Prostate gland (tissue), 2 donors: ENCODE measurements at regions not wholly inside any gene's neighbourhood (a gene's known extent, or its start where the extent isn't known, plus 50 kb on each side); places are given as distances from the start of the nearest gene placed in this dataset.
"Not testable (repeated sequence)": the region's sequence is repeated elsewhere in the genome, so short reads cannot be mapped to it uniquely, and the experiment has no call there.

Source experiments
- DNase-seq: peaks from one replicate; pipeline ENCODE4 v3.0.0-alpha.2; 2019; ENCODE audit warnings: low spot score
- H3K27ac ChIP-seq, 2 donors: fragments of 200-600 bp; sonication (generic); 2 replicates each; pipeline ENCODE4 v1.5.1; 2017 to 2019
- H3K27me3 ChIP-seq: fragments of 200-600 bp; sonication (generic); replicated peaks from 2 replicates; pipeline ENCODE4 v1.5.1; 2019; ENCODE audit not compliant: insufficient read depth
- H3K36me3 ChIP-seq, 2 donors: fragments of 200-600 bp; sonication (generic); 1 replicate in 1 of 2; 2 replicates in 1 of 2; pipeline versions ENCODE4 v1.5.1 to v1.8.1; 2017 to 2019
- H3K4me1 ChIP-seq: fragments of 200-600 bp; sonication (generic); replicated peaks from 2 replicates; pipeline ENCODE4 v1.5.1; 2019
- H3K4me3 ChIP-seq, 2 donors: fragments of 200-600 bp; sonication (generic); 2 replicates each; pipeline ENCODE4 v1.5.1; 2017 to 2019
- H3K9me3 ChIP-seq: fragments of 200-600 bp; sonication (generic); 2 replicates; pipeline ENCODE4 v1.5.1; 2017
- CTCF ChIP-seq, 4 experiments: fragments of 200-600 bp in 2 of 4; fragments of 450-650 bp in 2 of 4; sonication (generic) in 2 of 4; IDR thresholded peaks; 1 replicate in 3 of 4; 2 replicates in 1 of 4; pipeline ENCODE4 v1.5.1; 2016 to 2019; ENCODE audit warnings: antibody characterized with exemption in 4 of 4, mild to moderate bottlenecking in 2 of 4, moderate library complexity in 2 of 4
- POLR2A ChIP-seq: fragments of 450-650 bp; IDR thresholded peaks from one replicate; pipeline ENCODE4 v1.6.1; 2016; ENCODE audit warnings: antibody characterized with exemption, mild to moderate bottlenecking
- POLR2AphosphoS5 ChIP-seq: sonication (generic); formaldehyde crosslinking; IDR thresholded peaks from one replicate; pipeline ENCODE4 v1.6.1; 2017; ENCODE audit warnings: antibody characterized with exemption
- WGBS: methylation state at CpG from one replicate; pipeline ENCODE4 v1.1.5; 2018; 5-methylcytosine and 5-hydroxymethylcytosine counted together
- intact Hi-C: fragments of 100-400 bp; cut with DNase I; formaldehyde crosslinking; loops from one replicate; pipeline ENCODE4 v1.14.2; 2022

- intact Hi-C loops: no loop called here
- Histone ChIP-seq H3K27ac (no peak overlapping the region), H3K4me3 (no peak overlapping the region), H3K36me3 (no peaks in the 10 kb centered on the region), H3K9me3 (no peaks in the 10 kb centered on the region), H3K4me1 (no peaks in the 10 kb centered on the region), H3K27me3 (peaks cover 28% of the 10 kb centered on the region)
- no peak for DNase-seq
- WGBS: 8% methylated on average over 20 of the region's 20 CpGs
- TF ChIP-seq POLR2A (no peak), POLR2AphosphoS5 (no peak), CTCF (IDR thresholded peaks at IDR 0.05) (no peak)
These were observed 71.8 kb upstream of the ZNF184 start for GRCh38 chr6:27544612-27545260.

DNA sequence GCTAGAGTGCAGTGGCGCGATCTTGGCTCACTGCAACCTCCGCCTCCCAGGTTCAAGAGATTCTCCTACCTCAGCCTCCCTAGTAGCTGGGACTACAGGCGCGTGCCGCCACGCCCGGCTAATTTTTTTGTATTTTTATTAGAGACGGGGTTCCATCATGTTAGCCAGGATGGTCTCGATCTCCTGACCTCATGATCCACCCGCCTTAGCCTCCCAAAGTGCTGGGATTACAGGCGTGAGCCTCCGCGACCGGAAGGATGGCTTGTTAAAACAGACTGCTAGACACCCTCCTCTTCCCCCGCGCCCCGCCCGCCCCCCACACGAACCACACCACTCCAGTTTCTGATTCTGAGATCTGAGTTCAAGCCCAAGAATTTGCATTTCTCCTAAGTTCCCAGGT is 71.2 kb upstream of the ZNF184 start:
- H3K36me3 ChIP-seq, H3K4me3 ChIP-seq, intact Hi-C loops, DNase-seq, H3K4me1 ChIP-seq, H3K27ac ChIP-seq, H3K9me3 ChIP-seq: not testable (repeated sequence)
- 24% methylated on average over 20 of the region's 20 CpGs for WGBS
- H3K27me3 ChIP-seq: peaks cover 28% of the 10 kb centered on the region

DNA sequence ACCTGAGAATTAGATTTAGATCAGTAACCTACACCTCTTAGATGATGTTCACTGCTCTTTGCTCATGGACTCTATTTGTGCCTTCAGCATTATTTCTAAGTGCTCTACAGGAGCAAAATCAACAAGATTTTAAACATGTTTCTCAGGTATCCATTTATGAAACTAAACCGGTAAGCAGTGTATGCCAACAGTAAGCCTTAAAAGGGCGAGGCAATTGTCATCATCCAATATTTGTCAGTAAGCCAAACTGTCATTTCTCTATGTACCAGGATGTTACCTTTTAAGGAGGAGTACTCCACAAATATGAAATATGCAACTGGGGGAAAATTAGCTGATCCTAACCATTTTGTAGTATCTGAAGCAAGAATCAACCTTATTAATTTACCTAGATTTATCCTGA is 69.6 kb upstream of the ZNF184 start:
- H3K36me3 ChIP-seq: no peaks in the 10 kb centered on the region
- TF ChIP-seq CTCF (IDR thresholded peaks at IDR 0.05) (no peak), POLR2A (no peak), POLR2AphosphoS5 (no peak)
- H3K4me1 ChIP-seq: no peaks in the 10 kb centered on the region
- intact Hi-C loops: no loop called here
- 58% methylated on average over 2 of the region's 2 CpGs for WGBS
- no peak overlapping the region for H3K27ac ChIP-seq
- no peaks in the 10 kb centered on the region for H3K9me3 ChIP-seq
- no peak overlapping the region for H3K4me3 ChIP-seq
- peaks cover 24% of the 10 kb centered on the region for H3K27me3 ChIP-seq
- DNase-seq: no peak

DNA sequence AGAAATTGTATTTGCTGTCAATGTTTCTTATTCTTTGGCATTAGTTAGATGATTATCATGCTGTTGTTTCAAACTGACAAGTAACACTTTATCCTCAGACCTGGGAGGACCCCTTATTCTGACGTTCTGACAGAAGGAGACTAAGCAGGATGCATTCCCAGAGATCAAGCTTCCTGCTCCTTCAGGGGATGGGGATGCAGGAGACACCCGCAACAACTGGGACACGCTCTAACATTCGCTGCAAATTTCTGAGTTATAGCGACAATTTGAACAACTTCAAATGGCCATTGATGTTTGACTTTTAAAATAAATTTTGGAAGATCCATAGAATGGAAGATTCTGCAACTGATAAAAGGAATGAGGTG is 69.0 kb upstream of the ZNF184 start:
- TF ChIP-seq CTCF (IDR thresholded peaks at IDR 0.05): no peak
- TF ChIP-seq POLR2AphosphoS5: no peak
- no peak for TF ChIP-seq POLR2A
- intact Hi-C loops: no loop called here
- DNase-seq: no peak
- Histone ChIP-seq H3K36me3 (no peaks in the 10 kb centered on the region), H3K27ac (no peak overlapping the region), H3K4me1 (no peaks in the 10 kb centered on the region), H3K9me3 (no peaks in the 10 kb centered on the region), H3K27me3 (peaks cover 18% of the 10 kb centered on the region), H3K4me3 (no peak overlapping the region)
- WGBS: 42% methylated on average over 5 of the region's 5 CpGs

DNA sequence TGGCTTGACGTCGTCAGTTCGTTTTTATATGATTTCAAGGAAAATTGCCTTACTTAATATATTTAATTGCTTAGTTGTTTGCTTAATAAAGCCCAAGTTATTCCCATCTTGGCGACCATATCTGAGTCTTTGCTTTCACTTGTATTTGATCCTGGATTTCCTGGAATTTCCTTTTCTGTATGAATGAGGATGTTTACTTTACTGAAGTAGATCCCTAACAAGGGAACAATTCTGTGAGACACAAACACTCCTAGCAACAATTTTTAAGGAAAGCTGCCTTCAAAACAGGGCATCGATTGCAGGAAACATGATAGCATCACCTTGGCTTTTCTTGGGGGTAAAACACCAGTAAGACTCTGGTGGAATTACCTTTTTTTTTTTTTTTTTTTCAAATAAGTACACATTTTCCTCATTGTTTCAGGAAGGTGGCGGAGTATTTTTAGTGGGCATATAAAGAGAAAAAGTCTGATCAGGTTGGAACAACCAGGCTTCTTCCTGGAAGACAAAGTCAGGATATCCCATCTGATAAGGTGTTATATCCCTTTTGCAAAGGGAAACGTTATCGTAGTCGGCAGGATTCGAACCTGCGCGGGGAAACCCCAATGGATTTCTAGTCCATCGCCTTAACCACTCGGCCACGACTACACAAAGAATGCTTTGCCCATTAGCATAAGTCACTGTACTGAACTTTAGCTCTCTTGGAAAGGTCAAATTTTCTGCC is 68.5 kb upstream of the ZNF184 start:
- H3K27ac ChIP-seq: no peak overlapping the region
- no peaks in the 10 kb centered on the region for H3K4me1 ChIP-seq
- H3K4me3 ChIP-seq: no peak overlapping the region
- TF ChIP-seq POLR2A (no peak), CTCF (IDR thresholded peaks at IDR 0.05) (no peak), POLR2AphosphoS5 (no peak)
- H3K9me3 ChIP-seq: no peaks in the 10 kb centered on the region
- 29% methylated on average over 15 of the region's 15 CpGs for WGBS
- H3K36me3 ChIP-seq: no peaks in the 10 kb centered on the region
- no peak for DNase-seq
- intact Hi-C loops: no loop called here
- peaks cover 13% of the 10 kb centered on the region for H3K27me3 ChIP-seq
